ENCODE measurements at regions not wholly inside any gene's neighbourhood (a gene's known extent, or its start where the extent isn't known, plus 50 kb on each side); places are given as distances from the start of the nearest gene placed in this dataset.

DNA sequence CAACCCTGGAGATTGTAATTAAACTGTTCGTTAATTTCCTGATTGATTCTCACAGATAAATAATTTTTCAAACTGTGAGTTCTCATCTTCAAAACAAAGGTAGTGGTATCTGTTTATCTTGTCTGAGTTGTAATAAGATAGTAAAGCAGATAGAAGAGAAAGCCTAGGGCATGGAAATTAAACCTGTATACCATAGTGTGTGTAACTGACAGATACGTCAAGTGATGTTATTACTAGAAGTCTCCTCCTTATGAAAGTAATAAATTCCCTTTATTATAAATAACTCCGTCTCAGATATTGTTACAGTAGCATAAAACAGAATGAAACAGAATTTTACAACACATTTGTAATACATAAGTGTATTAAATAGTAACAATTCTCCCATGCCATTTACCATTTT, 1065.1 kb downstream of the SLITRK1 start:
- Histone ChIP-seq H3K4me2 (ENCODE audit: low read depth, low read length) (no peak overlapping the region), H2AK9ac (replicated peaks; ENCODE audit: low read depth, low read length, poor library complexity) (no peak overlapping the region), H4K20me1 (ENCODE audit: insufficient read depth, low read length) (no peaks in the 10 kb centered on the region), H3K18ac (ENCODE audit: low read depth, low read length) (no peak overlapping the region), H2BK120ac (ENCODE audit: low read depth, low read length) (no peak overlapping the region), H3K4ac (ENCODE audit: low read depth, low read length) (no peak overlapping the region), H2BK15ac (ENCODE audit: low read depth, low read length) (no peak overlapping the region), H4K91ac (ENCODE audit: insufficient read depth, low read depth, low read length) (no peak overlapping the region), H3K56ac (ENCODE audit: extremely low read depth, insufficient read depth, low read length) (no peak overlapping the region), H3K36me3 (ENCODE audit: control insufficient read depth, insufficient read depth, low read length) (no peaks in the 10 kb centered on the region), H3K27ac (ENCODE audit: insufficient read depth, low read length) (no peak overlapping the region), H4K5ac (ENCODE audit: low read depth, low read length) (no peak overlapping the region), H4K8ac (ENCODE audit: low read depth in 2 of 2, low read length in 2 of 2) (no peak overlapping the region), H2AK5ac (ENCODE audit: low read depth, low read length) (no peak overlapping the region), H3K9ac (ENCODE audit: low read depth, low read length) (no peak overlapping the region), H3K79me1 (ENCODE audit: low read depth in 1 of 2, low read length in 2 of 2) (no peaks in the 10 kb centered on the region), H3K9me1 (ENCODE audit: insufficient read depth, low read length) (no peaks in the 10 kb centered on the region), H3K14ac (replicated peaks; ENCODE audit: low read depth, low read length) (no peak overlapping the region), H3K23ac (ENCODE audit: low read depth, low read length) (no peak overlapping the region), H3K27me3 (ENCODE audit: control insufficient read depth, insufficient read depth, low read length) (no peaks in the 10 kb centered on the region), H2BK5ac (ENCODE audit: low read depth, low read length, poor library complexity, severe bottlenecking) (no peak overlapping the region), H3K9me3 (ENCODE audit: control insufficient read depth, insufficient read depth, low read length) (no peaks in the 10 kb centered on the region; the same call in 1 of the 2 replicates), H2AFZ (replicated peaks; ENCODE audit: low read length, poor library complexity) (no peak overlapping the region), H3K4me3 (ENCODE audit: insufficient read depth, low read depth, low read length) (no peak overlapping the region), H3K4me1 (ENCODE audit: control insufficient read depth, insufficient read depth, low read length) (no peaks in the 10 kb centered on the region), H2BK20ac (ENCODE audit: low read depth, low read length) (no peak overlapping the region)
- no TSS peak for BruUV-seq (replicated peaks)
- ChIA-PET CTCF (no interaction called here), POLR2A (ENCODE audit: unreplicated experiment) (no interaction called here)
- in situ Hi-C loops (cut with MboI; ENCODE audit: low sequenced_read_pairs): no loop called here
- intact Hi-C loops (cut with micrococcal nuclease): no loop called here
- ATAC-seq (ENCODE audit: low read depth) (no peak), DNase-seq (no peak)
- WGBS, 2 experiments (ENCODE audit: extremely low coverage in 2 of 2, insufficient read length in 1 of 2): no CpG with 5 or more reads among the region's 3 CpGs
- dilution Hi-C loops (cut with HindIII; ENCODE audit: low sequenced_read_pairs, unreplicated experiment): no loop called here
- TF ChIP-seq NFE2L2 (IDR thresholded peaks at IDR 0.05; ENCODE audit: low read depth, low read length): no peak
- TF ChIP-seq CEBPB (IDR thresholded peaks at IDR 0.05; ENCODE audit: low read depth, low read length): no peak
- TF ChIP-seq, protein P1, sequence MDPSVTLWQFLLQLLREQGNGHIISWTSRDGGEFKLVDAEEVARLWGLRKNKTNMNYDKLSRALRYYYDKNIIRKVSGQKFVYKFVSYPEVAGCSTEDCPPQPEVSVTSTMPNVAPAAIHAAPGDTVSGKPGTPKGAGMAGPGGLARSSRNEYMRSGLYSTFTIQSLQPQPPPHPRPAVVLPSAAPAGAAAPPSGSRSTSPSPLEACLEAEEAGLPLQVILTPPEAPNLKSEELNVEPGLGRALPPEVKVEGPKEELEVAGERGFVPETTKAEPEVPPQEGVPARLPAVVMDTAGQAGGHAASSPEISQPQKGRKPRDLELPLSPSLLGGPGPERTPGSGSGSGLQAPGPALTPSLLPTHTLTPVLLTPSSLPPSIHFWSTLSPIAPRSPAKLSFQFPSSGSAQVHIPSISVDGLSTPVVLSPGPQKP (IDR thresholded peaks at IDR 0.05; ENCODE audit: borderline replicate concordance, low read depth, low read length): no peak
- TF ChIP-seq RFX5 (IDR thresholded peaks at IDR 0.05; ENCODE audit: low read depth, low read length): no peak
- no peak for TF ChIP-seq MXI1 (IDR thresholded peaks at IDR 0.05; ENCODE audit: borderline replicate concordance, low read depth, low read length)
- TF ChIP-seq, protein P2, sequence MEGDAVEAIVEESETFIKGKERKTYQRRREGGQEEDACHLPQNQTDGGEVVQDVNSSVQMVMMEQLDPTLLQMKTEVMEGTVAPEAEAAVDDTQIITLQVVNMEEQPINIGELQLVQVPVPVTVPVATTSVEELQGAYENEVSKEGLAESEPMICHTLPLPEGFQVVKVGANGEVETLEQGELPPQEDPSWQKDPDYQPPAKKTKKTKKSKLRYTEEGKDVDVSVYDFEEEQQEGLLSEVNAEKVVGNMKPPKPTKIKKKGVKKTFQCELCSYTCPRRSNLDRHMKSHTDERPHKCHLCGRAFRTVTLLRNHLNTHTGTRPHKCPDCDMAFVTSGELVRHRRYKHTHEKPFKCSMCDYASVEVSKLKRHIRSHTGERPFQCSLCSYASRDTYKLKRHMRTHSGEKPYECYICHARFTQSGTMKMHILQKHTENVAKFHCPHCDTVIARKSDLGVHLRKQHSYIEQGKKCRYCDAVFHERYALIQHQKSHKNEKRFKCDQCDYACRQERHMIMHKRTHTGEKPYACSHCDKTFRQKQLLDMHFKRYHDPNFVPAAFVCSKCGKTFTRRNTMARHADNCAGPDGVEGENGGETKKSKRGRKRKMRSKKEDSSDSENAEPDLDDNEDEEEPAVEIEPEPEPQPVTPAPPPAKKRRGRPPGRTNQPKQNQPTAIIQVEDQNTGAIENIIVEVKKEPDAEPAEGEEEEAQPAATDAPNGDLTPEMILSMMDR (conservative IDR thresholded peaks at IDR 0.05; ENCODE audit: low read depth, low read length): no peak
- no peak for TF ChIP-seq CHD1 (IDR thresholded peaks at IDR 0.05; ENCODE audit: low read depth, low read length)
- no peak for TF ChIP-seq MAZ (IDR thresholded peaks at IDR 0.05; ENCODE audit: borderline replicate concordance, low read depth, low read length)
- no peak for TF ChIP-seq SMC3 (IDR thresholded peaks at IDR 0.05; ENCODE audit: low read depth, low read length)
- no peak for TF ChIP-seq RCOR1 (IDR thresholded peaks at IDR 0.05; ENCODE audit: insufficient replicate concordance, low read length)
- TF ChIP-seq, protein P3, sequence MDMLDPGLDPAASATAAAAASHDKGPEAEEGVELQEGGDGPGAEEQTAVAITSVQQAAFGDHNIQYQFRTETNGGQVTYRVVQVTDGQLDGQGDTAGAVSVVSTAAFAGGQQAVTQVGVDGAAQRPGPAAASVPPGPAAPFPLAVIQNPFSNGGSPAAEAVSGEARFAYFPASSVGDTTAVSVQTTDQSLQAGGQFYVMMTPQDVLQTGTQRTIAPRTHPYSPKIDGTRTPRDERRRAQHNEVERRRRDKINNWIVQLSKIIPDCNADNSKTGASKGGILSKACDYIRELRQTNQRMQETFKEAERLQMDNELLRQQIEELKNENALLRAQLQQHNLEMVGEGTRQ (IDR thresholded peaks at IDR 0.05; ENCODE audit: low read depth, low read length): no peak
- TF ChIP-seq POLR2A (IDR thresholded peaks at IDR 0.05; ENCODE audit: low read depth, low read length): no peak
- TF ChIP-seq RAD21 (IDR thresholded peaks at IDR 0.05; ENCODE audit: low read length): no peak
- TF ChIP-seq MAFK (IDR thresholded peaks at IDR 0.05; ENCODE audit: low read depth, low read length): no peak
- no peak for TF ChIP-seq BHLHE40 (IDR thresholded peaks at IDR 0.05; ENCODE audit: low read depth, low read length)
- no peak for TF ChIP-seq FOS (IDR thresholded peaks at IDR 0.05; ENCODE audit: low read depth, low read length)

All from IMR-90 (cell line).